ENCODE measurements at regions not wholly inside any gene's neighbourhood (a gene's known extent, or its start where the extent isn't known, plus 50 kb on each side); places are given as distances from the start of the nearest gene placed in this dataset.

GRCh38 chr15:93825682-93826081, 405.7 kb upstream of the MCTP2 start:
- TF ChIP-seq POLR2AphosphoS5 (IDR thresholded peaks at IDR 0.05; ENCODE audit: borderline replicate concordance, low read depth, low read length): no peak
- TF ChIP-seq EZH2 (IDR thresholded peaks at IDR 0.05): no peak
- no peak for TF ChIP-seq FOXP2 (optimal IDR thresholded peaks at IDR 0.05; ENCODE audit: control extremely low read depth, extremely low read length, insufficient read depth)

All from SK-N-MC (cell line).